ENCODE measurements at regions not wholly inside any gene's neighbourhood (a gene's known extent, or its start where the extent isn't known, plus 50 kb on each side); places are given as distances from the start of the nearest gene placed in this dataset.

GRCh38 chr16:52869243-52869642, 183.5 kb downstream of the CHD9NB start:
- TF ChIP-seq POLR2A (IDR thresholded peaks at IDR 0.05), result no peak
- TF ChIP-seq CTCF (IDR thresholded peaks at IDR 0.05), result no peak

All from transverse colon (tissue), 3 donors.